NT2/D1 (cell line): ENCODE measurements at regions not wholly inside any gene's neighbourhood (a gene's known extent, or its start where the extent isn't known, plus 50 kb on each side); places are given as distances from the start of the nearest gene placed in this dataset.

Source experiments
- DNase-seq: peaks from one replicate; pipeline ENCODE4 v3.0.0-alpha.2; 2011; ENCODE audit warnings: low read depth, low spot score
- H3K27me3 ChIP-seq: 2 replicates; pipeline ENCODE4 v1.6.0; 2011; ENCODE audit warnings: mild to moderate bottlenecking; ENCODE audit not compliant: insufficient read length, insufficient read depth
- H3K36me3 ChIP-seq: 2 replicates; pipeline ENCODE4 v1.6.1; 2011; ENCODE audit warnings: mild to moderate bottlenecking, low read length, mixed read lengths; ENCODE audit not compliant: insufficient read depth, insufficient read length
- H3K4me1 ChIP-seq: 2 replicates; pipeline ENCODE4 v1.5.1; 2011; ENCODE audit not compliant: insufficient read depth, insufficient read length
- H3K4me3 ChIP-seq: 2 replicates; pipeline ENCODE4 v1.5.1; 2011; ENCODE audit warnings: low read depth; ENCODE audit not compliant: insufficient read length
- H3K9ac ChIP-seq: 2 replicates; pipeline ENCODE4 v1.6.0; 2011; ENCODE audit warnings: low read depth; ENCODE audit not compliant: insufficient read length
- H3K9me3 ChIP-seq: 2 replicates; pipeline ENCODE4 v1.5.1; 2011; ENCODE audit warnings: mild to moderate bottlenecking, low read length; ENCODE audit not compliant: insufficient read depth
- SUZ12 ChIP-seq: IDR thresholded peaks from 2 replicates; pipeline ENCODE4 v1.6.1; 2011; ENCODE audit not compliant: insufficient read length, insufficient read depth; ENCODE audit errors: extremely low read depth
- YY1 ChIP-seq: IDR thresholded peaks from 2 replicates; pipeline ENCODE4 v1.6.1; 2011; ENCODE audit not compliant: insufficient read length, insufficient read depth
- ZNF274 ChIP-seq: IDR thresholded peaks from 2 replicates; pipeline ENCODE4 v1.6.1; 2011; ENCODE audit warnings: mild to moderate bottlenecking, low read depth, low read length

DNA sequence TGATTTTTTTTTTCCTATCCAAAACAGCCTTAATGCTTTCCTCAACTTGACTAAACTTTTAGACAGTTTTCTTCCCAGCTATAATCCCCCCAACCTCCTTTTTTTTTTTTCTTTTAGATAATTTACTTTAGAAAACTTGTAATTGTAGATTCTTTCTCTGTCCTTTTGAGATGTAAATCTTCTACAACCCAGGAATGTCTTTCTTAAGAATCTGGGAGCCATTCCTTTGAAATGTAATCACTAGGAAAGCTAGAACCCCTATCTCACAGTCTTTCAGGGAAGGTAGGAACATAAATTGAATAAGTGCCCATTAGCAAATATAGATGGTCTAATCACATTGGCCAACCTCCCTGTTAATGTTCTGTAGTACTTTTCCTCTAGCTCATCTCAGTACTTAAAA, 285.4 kb downstream of the NUP35 start:
- no peaks in the 10 kb centered on the region for H3K4me1 ChIP-seq
- peaks cover 44% of the 10 kb centered on the region for H3K9me3 ChIP-seq
- no peak overlapping the region for H3K4me3 ChIP-seq
- H3K9ac ChIP-seq, result no peak overlapping the region
- peak; percentile 55 for DNase-seq
- no peaks in the 10 kb centered on the region for H3K36me3 ChIP-seq
- TF ChIP-seq SUZ12 (no peak), YY1 (no peak), ZNF274 (no peak)
- H3K27me3 ChIP-seq, result no peaks in the 10 kb centered on the region

GRCh38 chr2:183416753-183417152, 292.5 kb downstream of the NUP35 start:
- peak; percentile 49 for DNase-seq
- no peaks in the 10 kb centered on the region for H3K36me3 ChIP-seq
- TF ChIP-seq SUZ12 (no peak), YY1 (no peak), ZNF274 (no peak)
- H3K9me3 ChIP-seq, result peaks cover 3% of the 10 kb centered on the region; the same call in 1 of the 2 replicates
- H3K4me3 ChIP-seq, result no peak overlapping the region
- peaks cover 2% of the 10 kb centered on the region for H3K4me1 ChIP-seq
- H3K9ac ChIP-seq, result peak overlapping the region; percentile 15
- no peaks in the 10 kb centered on the region for H3K27me3 ChIP-seq

GRCh38 chr2:183426825-183427224, 302.6 kb downstream of the NUP35 start:
- Histone ChIP-seq H3K36me3 (no peaks in the 10 kb centered on the region), H3K4me1 (no peaks in the 10 kb centered on the region), H3K9ac (no peak overlapping the region), H3K9me3 (0 out of 2 replicates have a peak, but pooled peaks cover 5% of the 10 kb centered on the region), H3K4me3 (no peak overlapping the region), H3K27me3 (no peaks in the 10 kb centered on the region)
- TF ChIP-seq SUZ12 (no peak), YY1 (no peak), ZNF274 (no peak)
- no peak for DNase-seq

DNA sequence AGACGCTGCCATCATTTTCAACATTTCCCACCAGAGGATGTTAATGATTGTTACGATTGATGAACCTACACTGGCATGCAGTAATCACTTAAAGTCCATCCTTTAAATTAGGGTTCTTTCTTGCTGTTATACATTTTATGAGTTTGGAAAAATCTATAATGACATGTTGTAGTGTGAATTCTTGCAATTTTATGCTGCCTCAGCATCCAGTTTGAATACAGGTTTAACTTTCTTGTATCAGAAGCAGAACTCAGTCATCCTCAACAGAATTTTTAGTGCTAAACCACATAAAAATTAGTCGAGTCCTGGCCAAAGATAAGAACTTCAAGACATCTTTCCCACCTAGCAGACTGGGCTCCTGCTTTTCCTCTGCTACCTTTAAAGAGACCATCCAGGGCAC, 303.3 kb downstream of the NUP35 start:
- no peaks in the 10 kb centered on the region for H3K27me3 ChIP-seq
- no peak for DNase-seq
- H3K4me3 ChIP-seq, result no peak overlapping the region
- TF ChIP-seq SUZ12 (no peak), ZNF274 (no peak), YY1 (no peak)
- no peaks in the 10 kb centered on the region for H3K36me3 ChIP-seq
- H3K9me3 ChIP-seq, result 0 out of 2 replicates have a peak, but pooled peaks cover 5% of the 10 kb centered on the region
- no peaks in the 10 kb centered on the region for H3K4me1 ChIP-seq
- no peak overlapping the region for H3K9ac ChIP-seq

DNA sequence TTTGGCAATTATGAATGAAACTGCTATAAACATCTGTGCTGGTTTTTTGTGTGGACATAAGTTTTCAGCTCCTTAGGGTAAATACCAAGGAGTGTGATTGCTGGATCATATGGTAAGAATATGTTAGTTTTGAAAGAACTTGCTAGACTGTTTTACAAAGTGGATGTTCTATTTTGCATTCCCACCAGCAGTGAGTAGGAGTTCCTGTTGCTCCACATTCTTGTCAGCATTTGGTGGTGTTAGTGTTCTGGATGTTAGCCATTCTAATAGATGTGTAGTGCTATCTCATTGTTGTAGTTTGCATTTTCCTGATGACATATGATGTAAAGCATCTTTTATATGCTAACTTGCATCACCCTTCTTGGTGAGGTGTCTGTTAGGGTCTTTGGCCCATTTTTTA, 304.6 kb downstream of the NUP35 start:
- TF ChIP-seq YY1 (no peak), ZNF274 (no peak), SUZ12 (no peak)
- H3K4me1 ChIP-seq, result no peaks in the 10 kb centered on the region
- H3K9ac ChIP-seq, result no peak overlapping the region
- H3K27me3 ChIP-seq, result no peaks in the 10 kb centered on the region
- no peak for DNase-seq
- 0 out of 2 replicates have a peak, but pooled peaks cover 5% of the 10 kb centered on the region for H3K9me3 ChIP-seq
- H3K36me3 ChIP-seq, result no peaks in the 10 kb centered on the region
- no peak overlapping the region for H3K4me3 ChIP-seq

DNA sequence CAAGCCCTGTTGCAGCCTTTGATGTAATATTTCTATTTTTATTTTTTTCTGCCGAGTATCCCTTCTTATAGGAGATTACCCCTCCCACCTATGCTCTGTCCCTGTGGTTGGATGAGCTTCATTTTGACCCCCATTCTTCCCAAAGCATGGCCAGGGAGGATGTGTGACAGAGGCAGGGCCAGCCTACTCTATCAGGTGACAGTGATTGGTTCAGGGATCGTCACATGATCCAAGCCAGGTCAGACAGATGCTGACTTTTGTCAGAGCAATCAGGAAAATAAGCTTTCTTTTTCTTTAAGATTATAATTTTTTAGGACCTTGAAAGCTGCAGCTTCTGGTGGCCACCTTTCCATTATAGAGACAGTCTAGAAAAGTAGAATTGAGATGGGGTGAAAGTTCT, 314.3 kb downstream of the NUP35 start:
- H3K4me3 ChIP-seq, result no peak overlapping the region
- H3K27me3 ChIP-seq, result no peaks in the 10 kb centered on the region
- DNase-seq, result no peak
- H3K9me3 ChIP-seq, result no peaks in the 10 kb centered on the region
- TF ChIP-seq SUZ12, result no peak
- H3K4me1 ChIP-seq, result no peaks in the 10 kb centered on the region
- H3K36me3 ChIP-seq, result no peaks in the 10 kb centered on the region
- no peak overlapping the region for H3K9ac ChIP-seq

GRCh38 chr2:183455056-183455455, 330.8 kb downstream of the NUP35 start:
- H3K36me3 ChIP-seq, result no peaks in the 10 kb centered on the region
- no peaks in the 10 kb centered on the region for H3K9me3 ChIP-seq
- no peak for TF ChIP-seq SUZ12
- no peak for TF ChIP-seq YY1
- TF ChIP-seq ZNF274, result no peak
- no peak overlapping the region for H3K4me3 ChIP-seq
- DNase-seq, result no peak
- no peak overlapping the region for H3K9ac ChIP-seq
- no peaks in the 10 kb centered on the region for H3K4me1 ChIP-seq
- no peaks in the 10 kb centered on the region for H3K27me3 ChIP-seq

DNA sequence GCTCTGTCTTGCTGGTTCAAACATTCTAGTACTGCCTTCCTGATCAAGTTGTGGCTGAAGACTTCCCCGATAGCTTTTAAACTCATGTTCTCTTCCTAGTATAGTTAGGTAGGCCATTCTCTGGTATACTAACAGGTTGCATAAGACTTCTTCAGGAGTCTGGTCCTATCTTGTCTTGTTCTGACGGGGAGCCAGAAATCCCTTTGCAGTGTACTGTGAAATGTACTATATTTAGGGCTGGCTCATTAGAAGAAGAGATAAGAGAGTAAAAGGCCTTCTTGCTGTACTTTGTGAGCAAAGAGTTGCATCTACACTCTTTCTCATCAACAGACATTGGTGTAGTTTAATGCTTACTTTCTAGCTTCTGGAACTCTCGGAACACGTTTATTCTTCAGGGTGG, 331.9 kb downstream of the NUP35 start:
- Histone ChIP-seq H3K9me3 (no peaks in the 10 kb centered on the region), H3K4me1 (no peaks in the 10 kb centered on the region), H3K4me3 (no peak overlapping the region), H3K36me3 (no peaks in the 10 kb centered on the region), H3K9ac (no peak overlapping the region), H3K27me3 (no peaks in the 10 kb centered on the region)
- no peak for DNase-seq
- TF ChIP-seq SUZ12 (no peak), YY1 (no peak), ZNF274 (no peak)
